GM19240 (cell line): ENCODE measurements at regions not wholly inside any gene's neighbourhood (a gene's known extent, or its start where the extent isn't known, plus 50 kb on each side); places are given as distances from the start of the nearest gene placed in this dataset.
"Not testable (repeated sequence)": the region's sequence is repeated elsewhere in the genome, so short reads cannot be mapped to it uniquely, and the experiment has no call there.

ENCODE experiments used
- DNase-seq: peaks from one replicate; pipeline ENCODE4 v3.0.0; 2011; ENCODE audit warnings: low spot score; ENCODE audit not compliant: insufficient read length

GRCh38 chr2:43073401-43073825 lies 153.0 kb downstream of the ZFP36L2 start:
- DNase-seq, result no peak

GRCh38 chr2:43071599-43072550 lies 154.5 kb downstream of the ZFP36L2 start:
- no peak for DNase-seq

- DNase-seq, result no peak
Observed at GRCh38 chr2:43070676-43071502, 155.5 kb downstream of the ZFP36L2 start.

- no peak for DNase-seq
Observed at GRCh38 chr2:43070030-43070429, 156.4 kb downstream of the ZFP36L2 start.

- DNase-seq, result no peak
Observed at GRCh38 chr2:43068631-43069517, 157.5 kb downstream of the ZFP36L2 start.

- no peak for DNase-seq
Observed at GRCh38 chr2:43068041-43068533, 158.3 kb downstream of the ZFP36L2 start.

- DNase-seq, result no peak
Observed at GRCh38 chr2:43067254-43068040, 159.0 kb downstream of the ZFP36L2 start.

- DNase-seq, result not testable (repeated sequence)
Observed at GRCh38 chr2:43066541-43067253, 159.7 kb downstream of the ZFP36L2 start.

GRCh38 chr2:43065871-43066270 lies 160.5 kb downstream of the ZFP36L2 start:
- no peak for DNase-seq

- no peak for DNase-seq
Observed at GRCh38 chr2:43065036-43065435, 161.4 kb downstream of the ZFP36L2 start.

- not testable (repeated sequence) for DNase-seq
Observed at GRCh38 chr2:43063096-43063495, 163.3 kb downstream of the ZFP36L2 start.

- DNase-seq, result no peak
Observed at GRCh38 chr2:43062058-43062457, 164.3 kb downstream of the ZFP36L2 start.

- DNase-seq, result no peak
Observed at GRCh38 chr2:43060390-43061016, 165.9 kb downstream of the ZFP36L2 start.

- peak; percentile 32 for DNase-seq
Observed at GRCh38 chr2:43059183-43059897, 167.1 kb downstream of the ZFP36L2 start.

GRCh38 chr2:43058726-43059110 lies 167.7 kb downstream of the ZFP36L2 start:
- no peak for DNase-seq

- no peak for DNase-seq
Observed at GRCh38 chr2:43057742-43058725, 168.4 kb downstream of the ZFP36L2 start.
